Fibroblast of the aortic adventitia (primary cell): ENCODE measurements at regions not wholly inside any gene's neighbourhood (a gene's known extent, or its start where the extent isn't known, plus 50 kb on each side); places are given as distances from the start of the nearest gene placed in this dataset.

Experiments
- DNase-seq: peaks from one replicate; pipeline ENCODE4 v3.0.0-alpha.2; 2010; ENCODE audit warnings: low read depth
- H3K4me3 ChIP-seq: 2 replicates; pipeline ENCODE4 v1.5.1; 2011; ENCODE audit warnings: low read depth, mild to moderate bottlenecking, control low read depth, low read length, moderate library complexity
- CTCF ChIP-seq: IDR thresholded peaks from 2 replicates; pipeline ENCODE4 v1.5.1; 2011; ENCODE audit warnings: mild to moderate bottlenecking, low read length, control low read depth, inconsistent platforms; ENCODE audit not compliant: insufficient read depth

- peak; percentile 16 for TF ChIP-seq CTCF
- H3K4me3 ChIP-seq: no peak overlapping the region
- peak; percentile 6 for DNase-seq
These were observed 136.9 kb upstream of the VCX start for GRCh38 chrX:7706032-7706431.

- H3K4me3 ChIP-seq: no peak overlapping the region
- no peak for DNase-seq
- TF ChIP-seq CTCF: no peak
These were observed 138.8 kb upstream of the VCX start for GRCh38 chrX:7704205-7704604.

- no peak for DNase-seq
- no peak for TF ChIP-seq CTCF
- H3K4me3 ChIP-seq: no peak overlapping the region
These were observed 144.7 kb upstream of the VCX start for GRCh38 chrX:7698248-7698647.

DNA sequence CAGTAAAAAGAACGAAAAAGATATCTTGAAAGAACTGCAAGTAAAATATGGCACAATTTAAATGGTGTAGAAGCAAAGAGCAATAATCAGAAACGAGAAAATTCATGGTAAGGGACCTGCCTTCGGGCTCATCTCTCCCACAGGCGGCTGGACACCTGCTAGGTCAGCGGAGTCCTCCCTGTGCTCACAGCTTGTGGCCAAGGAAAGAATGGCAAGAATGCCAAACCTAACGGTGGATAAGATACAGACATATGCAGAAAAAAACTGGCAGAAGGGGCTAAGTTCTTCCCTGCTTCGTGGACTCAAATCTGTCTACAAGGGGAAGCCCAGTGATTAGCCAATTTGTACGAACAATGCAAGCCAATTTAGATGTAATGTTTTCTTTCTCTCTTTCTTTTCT is 152.1 kb upstream of the VCX start:
- TF ChIP-seq CTCF: no peak
- no peak for DNase-seq
- no peak overlapping the region for H3K4me3 ChIP-seq

DNA sequence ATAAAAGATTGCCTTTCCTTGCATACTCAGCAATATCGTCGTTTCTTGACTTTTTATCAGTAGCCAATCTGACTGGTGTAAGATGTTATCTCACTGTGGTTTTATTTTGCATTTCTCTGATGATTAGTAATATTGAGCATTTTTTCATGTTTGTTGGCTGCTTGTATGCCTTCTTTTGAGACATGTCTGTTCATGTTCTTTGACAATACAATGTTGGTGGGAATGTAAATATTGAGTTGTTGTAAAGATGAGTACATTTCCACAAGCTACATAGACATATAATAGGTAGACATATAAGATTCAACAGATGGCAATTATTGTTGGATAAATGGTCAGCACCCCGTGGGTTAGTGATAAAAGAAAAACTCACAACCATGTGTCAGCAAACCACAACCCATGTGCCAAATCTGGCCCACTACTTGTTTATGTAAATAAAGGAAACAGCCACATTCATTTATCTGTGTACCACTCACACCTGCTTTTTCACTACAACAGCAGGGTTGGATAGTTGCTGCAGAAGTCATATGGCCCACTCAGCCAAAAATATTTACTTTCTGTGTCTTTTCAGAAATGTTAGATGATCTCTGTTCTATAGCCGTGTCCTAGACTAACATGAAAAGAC is 153.1 kb upstream of the VCX start:
- no peak overlapping the region for H3K4me3 ChIP-seq
- no peak for DNase-seq
- no peak for TF ChIP-seq CTCF

GRCh38 chrX:7680181-7680580 is 162.8 kb upstream of the VCX start:
- no peak for TF ChIP-seq CTCF
- H3K4me3 ChIP-seq: no peak overlapping the region
- DNase-seq: no peak

GRCh38 chrX:7654316-7654715 is 188.7 kb upstream of the VCX start:
- no peak overlapping the region for H3K4me3 ChIP-seq
- no peak for TF ChIP-seq CTCF
- no peak for DNase-seq
